ENCODE measurements at regions not wholly inside any gene's neighbourhood (a gene's known extent, or its start where the extent isn't known, plus 50 kb on each side); places are given as distances from the start of the nearest gene placed in this dataset.
A peak's percentile ranks its signal among the peaks of the same experiment; 100 is the strongest.

- no peaks in the 10 kb centered on the region for H3K36me3 Mint-ChIP-seq (ENCODE audit: low read depth)
- H3K4me3 Mint-ChIP-seq (ENCODE audit: low read depth): no peak overlapping the region
- intact Hi-C loops (cut with micrococcal nuclease): loop anchor here (5.0 kb wide), 1 partner anchor 852 kb away; no protein-coding TSS in a partner anchor
- peaks cover 10% of the 10 kb centered on the region for H3K9me3 Mint-ChIP-seq
- no peak for DNase-seq (ENCODE audit: low spot score)
- peaks cover 16% of the 10 kb centered on the region for H3K27me3 Mint-ChIP-seq (ENCODE audit: low read depth)
- no peak overlapping the region for H3K27ac Mint-ChIP-seq
- H3K4me1 Mint-ChIP-seq (ENCODE audit: low read depth): peaks cover 20% of the 10 kb centered on the region
Observed at GRCh38 chr2:111709321-111709720, 174.7 kb downstream of the ANAPC1 start.

DNA sequence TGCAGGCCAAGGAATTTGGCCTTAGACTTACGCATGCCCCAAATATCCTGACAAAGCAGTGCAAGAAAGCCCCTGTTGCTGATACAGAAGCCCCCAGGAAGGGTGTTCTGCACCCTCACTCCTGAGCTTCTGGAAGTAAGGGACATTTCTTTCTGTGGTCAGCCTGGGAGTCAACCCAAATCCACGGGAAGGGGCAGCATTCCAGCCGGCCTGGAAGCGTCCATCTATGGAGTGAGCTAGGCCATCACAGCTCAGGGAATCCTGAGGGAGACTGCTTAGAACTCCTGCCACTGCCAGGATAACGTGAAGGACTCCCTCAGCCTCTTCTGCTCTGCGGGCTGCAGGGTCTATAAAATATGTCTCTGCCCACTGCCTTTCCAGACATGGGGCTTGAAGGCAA, 173.9 kb downstream of the ANAPC1 start:
- Mint-ChIP-seq H3K27ac (no peak overlapping the region), H3K27me3 (ENCODE audit: low read depth) (peaks cover 18% of the 10 kb centered on the region), H3K36me3 (ENCODE audit: low read depth) (no peaks in the 10 kb centered on the region)

GRCh38 chr2:111710613-111711012, 173.4 kb downstream of the ANAPC1 start:
- intact Hi-C loops (cut with micrococcal nuclease): no loop called here
- Mint-ChIP-seq H3K4me1 (ENCODE audit: low read depth) (peaks cover 11% of the 10 kb centered on the region), H3K27ac (no peak overlapping the region), H3K4me3 (ENCODE audit: low read depth) (no peak overlapping the region), H3K27me3 (ENCODE audit: low read depth) (peaks cover 18% of the 10 kb centered on the region), H3K9me3 (peaks cover 10% of the 10 kb centered on the region), H3K36me3 (ENCODE audit: low read depth) (no peaks in the 10 kb centered on the region)
- DNase-seq (ENCODE audit: low spot score): no peak

More for the DNA sequence above, 173.9 kb downstream of the ANAPC1 start:
- H3K4me3 Mint-ChIP-seq (ENCODE audit: low read depth): no peak overlapping the region
- intact Hi-C loops (cut with micrococcal nuclease): no loop called here
- DNase-seq (ENCODE audit: low spot score): no peak
- peaks cover 16% of the 10 kb centered on the region for H3K4me1 Mint-ChIP-seq (ENCODE audit: low read depth)
- peaks cover 10% of the 10 kb centered on the region for H3K9me3 Mint-ChIP-seq

DNA sequence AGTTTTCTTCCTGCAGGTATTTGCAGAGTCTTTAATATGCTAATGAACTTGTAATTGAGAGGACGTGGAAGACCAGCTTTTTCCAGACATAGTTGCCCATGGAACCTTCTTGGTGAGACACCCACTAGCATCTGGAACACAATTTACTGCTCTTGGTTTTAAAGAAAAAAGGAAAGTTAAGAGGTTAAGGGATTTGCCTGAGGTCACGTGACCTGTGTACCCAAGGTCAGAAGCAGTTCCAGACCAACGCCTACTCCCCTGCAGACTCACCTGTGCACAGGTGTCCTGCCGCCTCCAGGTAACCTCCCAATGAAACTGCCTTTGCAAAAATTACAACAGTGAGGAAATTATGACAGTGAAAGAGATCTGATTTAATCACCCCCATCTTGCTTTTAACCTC, 172.7 kb downstream of the ANAPC1 start:
- peaks cover 4% of the 10 kb centered on the region for H3K4me1 Mint-ChIP-seq (ENCODE audit: low read depth)
- intact Hi-C loops (cut with micrococcal nuclease): no loop called here
- H3K9me3 Mint-ChIP-seq: peaks cover 10% of the 10 kb centered on the region
- no peaks in the 10 kb centered on the region for H3K36me3 Mint-ChIP-seq (ENCODE audit: low read depth)
- H3K27ac Mint-ChIP-seq: no peak overlapping the region
- no peak overlapping the region for H3K4me3 Mint-ChIP-seq (ENCODE audit: low read depth)
- peaks cover 24% of the 10 kb centered on the region for H3K27me3 Mint-ChIP-seq (ENCODE audit: low read depth)
- DNase-seq (ENCODE audit: low spot score): no peak

DNA sequence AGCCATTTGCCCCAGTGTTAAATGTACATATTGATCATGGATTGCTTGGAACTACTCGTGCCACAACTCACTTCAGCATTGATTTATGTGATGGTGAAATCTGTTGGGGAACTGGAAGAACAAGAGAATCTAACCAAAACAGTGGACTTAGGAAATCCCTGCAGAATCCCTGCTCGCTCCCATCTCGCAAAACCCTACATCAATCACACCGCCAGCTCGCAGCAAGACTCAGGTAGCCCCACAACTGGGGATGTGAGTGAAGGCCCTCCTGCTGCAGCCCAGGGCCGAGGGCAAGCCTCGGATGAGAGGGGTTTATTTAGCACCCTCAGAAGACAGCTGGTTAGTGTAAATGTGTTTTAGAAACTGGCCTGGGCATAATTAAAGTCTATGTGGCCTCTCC, 171.6 kb downstream of the ANAPC1 start:
- Mint-ChIP-seq H3K4me3 (ENCODE audit: low read depth) (no peak overlapping the region), H3K4me1 (ENCODE audit: low read depth) (no peaks in the 10 kb centered on the region), H3K27me3 (ENCODE audit: low read depth) (peaks cover 31% of the 10 kb centered on the region), H3K27ac (no peak overlapping the region), H3K36me3 (ENCODE audit: low read depth) (no peaks in the 10 kb centered on the region), H3K9me3 (peaks cover 10% of the 10 kb centered on the region)
- intact Hi-C loops (cut with micrococcal nuclease): no loop called here
- no peak for DNase-seq (ENCODE audit: low spot score)

DNA sequence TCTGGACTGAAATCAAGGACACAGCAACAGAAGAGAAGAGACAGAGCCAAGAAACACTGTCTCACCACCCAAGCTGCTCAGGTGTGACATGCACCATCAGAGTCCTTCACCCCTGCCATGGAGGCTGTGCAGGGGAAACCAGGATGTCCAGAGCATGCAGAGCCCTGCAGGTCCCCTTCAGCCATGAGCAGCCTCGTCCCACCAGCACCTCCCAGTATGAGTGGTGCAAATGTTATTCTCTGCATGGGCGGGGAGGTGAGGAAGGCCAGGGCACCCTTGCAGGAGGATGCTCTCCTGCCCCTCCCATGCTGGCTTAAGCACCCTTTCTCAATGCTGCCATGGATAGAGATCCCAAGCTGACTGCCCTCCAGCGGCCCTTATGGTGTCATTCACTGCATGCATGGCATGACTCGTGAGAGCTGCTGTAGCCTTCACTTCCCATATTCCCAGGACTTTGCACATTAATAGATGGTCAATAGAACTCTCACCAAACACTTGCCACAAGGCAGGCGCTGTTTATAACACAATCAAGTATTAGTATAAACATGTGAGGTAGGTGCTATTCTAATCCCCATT, 171.0 kb downstream of the ANAPC1 start:
- peaks cover 31% of the 10 kb centered on the region for H3K27me3 Mint-ChIP-seq (ENCODE audit: low read depth)

DNA sequence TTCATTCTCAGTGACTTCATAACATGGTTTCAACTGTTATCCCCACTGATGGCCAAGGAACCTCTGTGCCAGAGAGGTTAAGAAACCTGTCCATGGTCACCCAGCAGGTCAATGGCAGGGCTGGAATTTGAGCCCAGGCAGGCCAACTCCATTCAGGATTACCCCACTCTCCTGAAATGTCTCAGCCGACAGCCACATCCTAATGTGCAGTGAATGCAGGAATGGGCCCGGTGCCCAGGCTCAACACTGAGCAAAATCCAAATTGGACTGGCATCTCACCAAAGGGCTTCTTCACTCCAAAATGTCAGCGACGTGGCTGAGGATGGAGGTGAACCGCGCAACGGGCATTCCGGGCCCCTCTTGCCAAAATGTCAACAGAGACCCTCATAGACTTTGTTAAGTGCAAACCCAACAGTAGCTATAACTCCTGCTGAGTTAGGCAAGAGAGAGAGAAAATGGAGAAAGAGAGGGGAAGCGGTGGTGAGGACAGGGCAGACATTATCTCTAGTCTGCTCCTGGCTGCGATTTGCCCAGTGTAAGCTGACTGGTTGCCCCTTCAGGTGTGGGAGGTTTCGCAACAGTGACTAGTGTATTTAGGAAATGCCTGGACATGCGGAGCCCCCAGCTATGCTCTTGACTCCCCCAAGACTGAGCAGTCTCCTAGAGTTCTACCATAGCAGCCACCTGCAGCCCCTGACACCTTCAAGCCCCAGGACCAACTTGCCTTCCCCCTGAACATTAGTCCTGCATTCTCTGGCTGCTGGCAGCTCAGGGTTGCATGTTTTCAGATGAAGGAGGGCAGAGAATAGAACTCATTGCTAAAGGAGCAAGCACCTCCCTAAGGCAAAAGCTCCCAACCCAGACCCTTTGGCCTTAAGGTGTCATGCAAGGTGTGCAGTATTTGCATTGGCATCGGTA, 167.7 kb downstream of the ANAPC1 start:
- Mint-ChIP-seq H3K4me3 (ENCODE audit: low read depth) (no peak overlapping the region), H3K36me3 (ENCODE audit: low read depth) (no peaks in the 10 kb centered on the region)
- intact Hi-C loops (cut with micrococcal nuclease): no loop called here

More for the DNA sequence above, 171.0 kb downstream of the ANAPC1 start:
- Mint-ChIP-seq H3K4me3 (ENCODE audit: low read depth) (no peak overlapping the region), H3K4me1 (ENCODE audit: low read depth) (no peaks in the 10 kb centered on the region), H3K9me3 (peaks cover 10% of the 10 kb centered on the region), H3K27ac (no peak overlapping the region), H3K36me3 (ENCODE audit: low read depth) (no peaks in the 10 kb centered on the region)
- peak; percentile 1 for DNase-seq (ENCODE audit: low spot score)
- intact Hi-C loops (cut with micrococcal nuclease): no loop called here

GRCh38 chr2:111716905-111717775, 166.9 kb downstream of the ANAPC1 start:
- Mint-ChIP-seq H3K4me3 (ENCODE audit: low read depth) (no peak overlapping the region), H3K9me3 (peaks cover 2% of the 10 kb centered on the region), H3K27me3 (ENCODE audit: low read depth) (peaks cover 18% of the 10 kb centered on the region), H3K36me3 (ENCODE audit: low read depth) (no peaks in the 10 kb centered on the region), H3K27ac (no peak overlapping the region), H3K4me1 (ENCODE audit: low read depth) (peaks cover 9% of the 10 kb centered on the region)
- DNase-seq (ENCODE audit: low spot score): no peak
- intact Hi-C loops (cut with micrococcal nuclease): no loop called here

More for the DNA sequence above, 167.7 kb downstream of the ANAPC1 start:
- peaks cover 23% of the 10 kb centered on the region for H3K27me3 Mint-ChIP-seq (ENCODE audit: low read depth)
- H3K27ac Mint-ChIP-seq: no peak overlapping the region
- peaks cover 9% of the 10 kb centered on the region for H3K9me3 Mint-ChIP-seq
- DNase-seq (ENCODE audit: low spot score): peak; percentile 4
- peaks cover 9% of the 10 kb centered on the region for H3K4me1 Mint-ChIP-seq (ENCODE audit: low read depth)
